ENCODE measurements at regions not wholly inside any gene's neighbourhood (a gene's known extent, or its start where the extent isn't known, plus 50 kb on each side); places are given as distances from the start of the nearest gene placed in this dataset.

DNA sequence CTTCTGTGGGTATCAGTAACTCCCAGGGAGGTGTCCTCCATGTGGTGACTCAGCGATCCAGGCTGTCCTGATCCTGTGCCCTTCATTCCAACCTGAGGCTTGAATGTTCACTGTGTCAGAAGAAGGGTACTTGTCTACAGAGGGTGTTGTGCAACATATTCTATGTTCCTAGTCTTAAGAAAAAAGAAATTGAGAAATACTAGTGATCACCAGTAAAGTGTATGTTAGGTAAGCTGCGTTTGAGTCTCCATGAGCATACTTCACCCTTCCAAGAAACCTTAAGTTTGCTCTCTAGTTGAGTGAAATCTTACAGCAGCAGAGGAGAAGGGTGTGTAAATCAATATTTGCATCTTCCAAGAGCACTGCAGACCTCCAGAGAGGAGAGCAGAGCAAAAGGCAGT lies 122.2 kb upstream of the SLC24A5 start:
- DNase-seq: no peak

GRCh38 chr15:48001393-48002039 lies 119.3 kb upstream of the SLC24A5 start:
- DNase-seq: no peak

DNA sequence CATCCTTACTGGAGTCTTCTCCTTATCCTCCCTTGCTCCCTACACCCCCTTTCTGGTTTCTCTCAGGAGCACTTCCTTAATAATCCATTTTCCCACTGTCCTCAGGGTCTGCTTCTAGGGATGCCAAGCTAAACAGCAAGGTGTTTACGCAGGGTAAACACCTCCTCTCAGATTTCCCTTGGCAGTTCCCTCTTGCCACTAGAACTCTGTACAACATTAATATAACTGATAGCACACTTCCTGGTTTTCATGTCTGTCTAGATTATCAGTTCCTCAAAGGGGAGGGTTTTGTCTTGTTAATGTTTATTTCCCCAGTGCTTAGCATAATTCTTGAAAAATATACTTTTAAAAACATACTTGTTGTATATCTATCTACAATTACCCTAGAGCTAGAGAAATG lies 118.0 kb upstream of the SLC24A5 start:
- no peak for DNase-seq

DNA sequence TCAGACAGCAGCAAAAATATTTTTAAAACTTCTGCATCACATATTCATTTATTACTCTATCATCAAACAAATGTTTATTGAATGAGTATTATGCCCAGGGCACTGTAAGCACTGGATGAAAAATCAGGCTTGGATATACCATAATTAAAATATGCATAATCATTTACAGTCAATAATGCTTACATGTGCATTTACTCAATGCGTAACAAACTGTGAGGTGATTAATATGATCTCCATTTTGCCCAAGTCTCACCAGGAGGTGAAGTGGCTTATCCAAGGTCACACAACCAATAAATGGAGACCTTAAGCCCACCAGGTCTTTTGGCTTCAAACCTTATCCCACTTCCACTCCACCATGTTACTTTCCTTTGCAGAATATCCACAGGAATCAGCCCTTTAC lies 117.3 kb upstream of the SLC24A5 start:
- no peak for DNase-seq

DNA sequence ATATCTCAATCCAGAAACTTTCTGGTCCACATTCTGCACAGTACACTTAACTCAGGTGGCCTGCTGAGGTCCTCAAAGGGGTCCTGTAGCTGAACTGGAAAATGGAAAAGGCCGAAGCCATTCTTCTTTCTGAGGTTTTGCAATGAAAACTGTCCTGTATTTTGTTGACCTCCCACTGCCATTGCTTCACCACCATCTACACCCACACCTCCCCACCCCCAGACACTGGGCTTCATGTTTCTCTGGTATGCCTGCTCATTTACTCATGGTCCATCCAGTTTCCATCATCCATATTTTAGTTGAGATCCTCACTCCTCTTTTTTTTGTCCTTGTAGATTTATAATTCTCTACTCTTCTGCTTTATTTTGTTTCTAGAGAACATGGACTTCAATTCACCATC lies 115.7 kb upstream of the SLC24A5 start:
- no peak for DNase-seq

DNA sequence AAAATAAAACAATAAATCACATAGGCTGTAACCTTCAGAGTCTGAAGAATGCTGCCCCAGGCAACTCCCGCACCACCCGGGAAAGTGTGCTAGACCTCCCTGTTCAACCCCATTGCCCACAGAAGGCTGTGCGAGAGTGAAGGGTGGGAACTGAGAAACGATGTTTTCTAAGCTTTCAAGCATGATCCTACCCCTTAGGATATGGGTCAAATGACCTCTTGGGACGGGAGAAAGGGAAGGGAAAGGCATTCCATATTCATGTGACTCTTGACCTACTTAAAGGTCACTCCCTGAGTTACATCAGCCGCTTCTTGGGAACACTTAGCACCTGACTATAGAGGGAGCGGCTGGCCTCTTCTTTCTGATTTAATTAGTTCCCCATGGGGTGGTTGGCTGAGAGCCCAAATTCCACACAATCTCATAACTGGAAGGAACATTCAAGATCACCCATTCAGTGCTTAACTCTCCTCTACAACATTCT lies 114.7 kb upstream of the SLC24A5 start:
- DNase-seq: no peak

- no peak for DNase-seq
Observed at GRCh38 chr15:48010316-48010715, 110.5 kb upstream of the SLC24A5 start.

DNA sequence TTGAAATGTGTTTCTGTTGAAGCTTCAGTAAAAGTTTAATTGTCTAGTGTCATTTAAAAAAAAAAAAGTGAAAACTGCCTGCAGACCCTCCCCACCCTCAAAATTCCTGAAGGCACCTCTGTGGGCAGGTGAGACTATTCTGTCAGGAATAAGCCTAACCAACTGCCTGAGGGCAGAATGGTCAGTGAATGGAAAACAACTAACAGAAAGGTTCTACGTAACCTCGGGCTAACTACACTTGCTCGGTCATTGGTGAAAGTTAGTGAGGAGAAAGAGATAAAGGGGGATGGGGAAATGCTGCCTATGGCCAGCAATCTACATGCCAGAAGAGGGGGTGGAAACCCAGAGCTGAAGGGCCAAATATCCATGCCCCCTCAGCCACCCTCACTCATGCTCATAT lies 108.6 kb upstream of the SLC24A5 start:
- no peak for DNase-seq

DNA sequence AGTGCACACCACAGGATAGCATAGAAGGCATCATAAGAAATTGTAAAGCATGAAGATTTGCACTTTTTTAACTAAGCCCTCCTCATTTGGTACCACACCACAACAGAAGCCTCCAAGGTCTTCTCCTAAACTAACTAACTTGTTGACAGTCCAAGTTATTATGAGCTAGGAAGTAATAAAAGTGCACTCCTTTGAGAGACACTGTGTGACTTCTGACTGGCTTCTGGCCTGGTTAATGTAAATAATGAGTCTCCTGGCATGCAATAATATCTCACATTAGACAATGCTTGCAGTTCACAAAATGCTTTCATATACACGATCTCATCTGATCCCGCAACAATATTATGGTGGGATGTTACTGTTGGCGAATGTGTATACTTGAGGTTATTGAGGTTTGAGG lies 103.9 kb upstream of the SLC24A5 start:
- DNase-seq: no peak

DNA sequence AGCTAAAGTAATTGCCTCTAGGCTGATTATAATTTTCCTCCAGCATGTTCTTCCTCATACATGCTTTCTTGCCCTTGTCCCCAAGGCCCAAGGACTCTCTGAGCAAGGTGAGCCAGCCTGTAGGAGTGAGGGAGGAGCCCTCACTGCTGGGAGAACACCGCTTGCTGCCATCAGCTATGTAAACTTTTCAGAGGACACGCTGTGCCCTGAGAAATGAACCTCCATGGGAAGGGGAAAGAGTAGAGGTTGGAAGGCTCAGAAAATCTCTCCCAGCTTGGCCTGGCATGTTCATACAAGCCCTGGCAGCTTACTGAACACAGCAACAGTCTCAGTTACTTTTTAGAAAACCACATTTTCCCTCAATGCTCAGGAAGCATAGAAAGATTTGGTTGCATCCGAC lies 103.0 kb upstream of the SLC24A5 start:
- DNase-seq: no peak

DNA sequence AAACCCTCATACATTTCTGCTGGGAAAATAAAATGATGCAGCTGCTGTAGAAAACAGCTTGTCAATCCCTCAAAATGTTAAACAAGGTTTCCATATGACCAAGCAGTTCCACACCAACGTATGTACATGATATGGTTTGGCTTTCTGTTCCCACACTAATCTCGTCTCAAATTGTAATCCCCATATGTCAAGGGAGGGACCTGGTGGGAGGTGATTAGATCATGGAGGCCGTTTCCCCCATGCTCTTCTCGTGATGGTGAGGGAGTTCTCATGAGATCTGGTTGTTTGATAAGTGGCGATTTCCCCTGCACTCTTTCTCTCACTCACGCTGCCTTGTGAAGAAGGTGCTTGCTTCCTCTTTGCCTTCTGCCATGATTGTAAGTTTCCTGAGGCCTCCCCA lies 100.6 kb upstream of the SLC24A5 start:
- DNase-seq: no peak

DNA sequence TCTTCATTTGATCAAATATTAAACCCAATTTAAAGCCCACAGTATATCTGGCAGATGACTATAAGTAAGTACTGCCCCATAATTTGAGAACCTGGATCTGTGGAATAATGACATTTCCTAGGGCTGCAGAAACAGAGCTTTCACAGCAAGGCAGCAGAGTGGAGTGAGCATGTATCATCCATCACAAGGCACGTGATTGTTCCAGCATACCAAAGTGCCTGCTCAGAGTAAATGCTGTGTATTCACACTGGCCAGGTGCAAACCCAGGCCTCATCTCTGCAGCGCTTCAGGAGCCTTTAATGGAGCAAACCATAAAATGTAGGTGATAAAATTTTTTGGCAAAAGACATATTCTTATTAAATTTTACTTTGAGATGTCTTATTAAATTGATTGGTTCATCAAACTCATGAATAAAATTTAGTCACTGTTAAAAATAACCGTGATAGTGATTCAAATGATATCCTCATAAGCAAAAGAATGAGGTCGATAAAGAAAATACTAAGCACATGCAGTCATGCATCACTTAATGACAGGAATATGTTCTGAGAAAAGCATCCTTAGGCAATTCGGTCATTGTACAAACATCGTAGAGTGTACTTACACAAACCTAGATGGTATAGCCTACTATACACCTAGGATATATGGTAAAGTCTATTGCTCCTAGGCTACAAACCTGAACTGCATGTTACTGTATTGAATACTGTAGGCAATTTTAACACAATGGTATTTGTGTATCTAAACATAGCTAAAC lies 99.3 kb upstream of the SLC24A5 start:
- DNase-seq: no peak

DNA sequence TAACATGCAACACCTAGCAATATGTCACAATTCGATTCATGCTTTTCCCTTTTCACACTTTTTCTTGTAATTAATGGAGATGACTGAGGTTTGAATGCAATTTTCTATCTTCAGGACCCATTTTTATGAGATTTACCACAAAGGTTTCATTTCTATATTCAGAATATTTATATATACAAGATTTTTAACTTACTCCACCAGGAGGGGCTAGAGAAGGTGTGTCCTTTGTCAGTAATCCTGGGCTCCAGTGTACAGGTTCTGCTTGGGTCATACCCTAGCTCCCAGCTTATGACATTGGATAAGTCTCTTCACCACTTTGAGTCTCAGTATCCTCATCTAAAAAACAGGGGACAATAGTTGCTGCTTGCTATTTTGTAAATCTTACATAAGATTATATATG lies 95.7 kb upstream of the SLC24A5 start:
- DNase-seq: no peak

- no peak for DNase-seq
Observed at GRCh38 chr15:48028712-48029111, 92.1 kb upstream of the SLC24A5 start.

GRCh38 chr15:48029642-48030041 lies 91.1 kb upstream of the SLC24A5 start:
- DNase-seq: no peak

DNA sequence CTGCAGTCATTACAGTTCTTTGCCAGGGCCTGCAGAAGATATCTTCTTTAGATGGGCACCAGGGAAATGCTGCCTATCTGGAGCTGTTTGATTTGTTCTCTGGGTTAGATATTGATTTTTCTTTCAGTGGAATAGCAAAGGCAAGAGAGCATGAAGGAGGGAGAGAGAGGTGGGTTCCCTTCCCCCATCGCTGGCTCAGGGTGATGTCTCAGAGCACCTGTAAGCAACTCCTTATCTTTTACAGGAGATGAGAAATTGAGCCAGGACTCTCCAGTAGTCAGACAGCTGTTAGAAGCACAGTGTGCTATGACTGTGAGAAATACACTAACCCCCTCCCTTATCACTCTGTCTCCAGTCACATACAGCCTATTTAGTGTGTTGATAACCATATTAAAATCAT lies 89.3 kb upstream of the SLC24A5 start:
- DNase-seq: no peak

DNA sequence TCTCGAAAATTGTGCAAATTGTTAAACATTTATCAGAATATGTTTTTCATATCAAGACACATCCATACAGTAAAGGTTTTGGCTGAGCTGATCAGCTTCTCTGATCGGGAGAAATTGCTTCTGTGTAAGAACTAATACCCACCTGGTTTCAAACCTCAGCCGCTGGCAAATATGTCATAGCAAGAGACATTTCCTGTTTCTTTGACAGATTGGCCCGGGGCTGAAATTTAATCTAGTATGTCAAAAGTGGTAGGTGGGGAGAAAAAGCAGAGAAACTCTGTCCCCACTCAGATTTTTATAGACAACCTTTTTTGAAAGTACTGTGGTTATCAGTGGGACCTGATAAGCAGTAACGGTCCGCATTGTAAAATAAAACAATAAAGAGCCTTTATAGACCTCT lies 88.8 kb upstream of the SLC24A5 start:
- DNase-seq: no peak

DNA sequence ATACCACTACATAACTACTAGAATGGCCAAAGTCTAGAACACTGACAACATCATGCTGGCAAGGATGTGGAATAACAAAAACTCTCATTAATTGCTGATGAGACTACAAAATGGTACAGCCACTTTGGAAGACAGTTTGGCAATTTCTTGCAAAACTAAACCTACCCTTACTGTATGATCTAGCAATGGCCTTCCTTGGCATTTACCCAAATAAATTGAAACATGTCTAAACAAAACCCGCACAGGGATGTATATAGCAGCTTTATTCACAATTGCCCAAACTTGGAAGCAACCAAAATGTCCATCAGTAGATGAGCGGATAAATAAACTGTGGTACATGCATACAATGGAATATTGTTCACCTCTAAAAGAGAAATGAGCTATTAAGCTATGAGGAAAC lies 87.9 kb upstream of the SLC24A5 start:
- DNase-seq: no peak

DNA sequence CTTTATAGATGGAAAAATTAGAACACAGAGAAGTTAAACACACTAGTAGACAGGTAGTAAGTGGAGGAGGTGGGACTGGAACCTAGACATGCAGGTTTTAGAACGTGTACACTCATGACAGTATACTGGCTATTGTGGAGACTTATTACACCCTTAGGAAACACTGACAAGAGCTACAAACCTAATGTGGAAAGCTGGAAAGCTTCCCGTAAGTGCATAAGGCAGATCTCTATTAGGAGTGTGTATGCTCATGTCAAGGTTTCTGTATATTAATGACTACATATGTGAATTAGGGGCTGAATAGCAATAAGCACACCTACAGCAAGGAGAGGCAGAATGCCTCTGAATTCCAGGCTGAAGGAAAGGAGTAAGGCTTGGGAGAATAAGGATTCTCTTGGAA lies 82.6 kb upstream of the SLC24A5 start:
- no peak for DNase-seq

DNA sequence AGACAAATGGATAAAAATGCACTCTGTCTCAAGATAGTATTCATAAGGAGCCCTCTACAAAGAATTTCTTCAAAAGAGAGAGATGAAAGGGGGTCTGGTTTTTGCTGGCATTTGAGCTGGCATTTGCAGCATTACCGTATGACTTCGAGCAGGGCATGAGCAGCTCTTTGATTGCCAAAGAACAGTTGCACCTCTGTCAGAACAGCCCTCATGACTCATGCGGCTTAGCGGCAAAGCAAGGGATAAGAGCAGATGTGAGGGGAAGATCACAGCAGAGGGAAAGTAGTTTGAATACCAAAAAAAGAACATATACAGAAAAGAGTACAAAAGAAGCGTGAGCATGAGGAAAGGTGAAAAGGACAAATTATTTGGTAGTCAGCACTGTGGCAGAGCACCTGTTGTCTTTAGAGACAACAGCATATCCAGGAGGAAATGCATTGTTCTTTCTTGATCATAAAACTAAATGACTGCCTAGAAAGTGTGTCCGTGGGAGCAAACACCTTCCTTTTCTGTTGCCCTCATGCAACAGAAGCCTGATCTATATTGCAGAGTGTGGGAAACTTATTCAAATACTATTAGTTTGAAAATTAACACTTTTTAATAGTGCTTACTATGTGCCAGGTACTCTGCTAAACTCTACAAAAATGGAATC lies 80.5 kb upstream of the SLC24A5 start:
- no peak for DNase-seq

GRCh38 chr15:48041454-48041853 lies 79.3 kb upstream of the SLC24A5 start:
- DNase-seq: no peak

DNA sequence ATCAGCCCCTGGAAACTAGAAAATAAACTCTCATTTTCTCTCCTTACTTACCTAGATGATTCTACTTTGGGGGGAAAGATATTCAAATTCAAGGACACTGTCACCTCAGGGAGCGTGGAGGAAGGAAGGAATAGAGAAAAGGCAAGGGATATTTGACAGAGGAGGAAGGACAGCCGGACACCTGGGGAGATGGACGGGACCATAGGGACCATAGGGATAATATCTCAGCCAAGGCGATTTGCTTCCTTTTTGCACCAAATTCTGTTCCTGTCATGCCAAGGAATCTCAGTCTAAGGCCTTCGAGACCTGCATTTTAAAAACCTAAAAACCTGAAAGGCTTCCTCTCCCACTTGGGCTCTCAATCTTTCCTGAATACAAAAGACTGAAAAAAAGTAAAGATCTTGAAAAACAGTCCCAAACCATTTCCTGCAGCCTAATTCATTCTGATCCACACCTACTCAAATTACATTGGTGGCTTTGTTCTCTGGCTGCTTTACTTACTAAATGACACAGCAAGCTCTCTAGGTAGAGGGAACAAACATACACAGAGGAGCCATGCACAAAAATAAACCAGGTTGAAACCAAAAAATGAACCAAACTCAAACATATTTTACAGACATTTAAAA lies 73.9 kb upstream of the SLC24A5 start:
- DNase-seq: no peak

- no peak for DNase-seq
Observed at GRCh38 chr15:48049736-48050135, 71.1 kb upstream of the SLC24A5 start.

DNA sequence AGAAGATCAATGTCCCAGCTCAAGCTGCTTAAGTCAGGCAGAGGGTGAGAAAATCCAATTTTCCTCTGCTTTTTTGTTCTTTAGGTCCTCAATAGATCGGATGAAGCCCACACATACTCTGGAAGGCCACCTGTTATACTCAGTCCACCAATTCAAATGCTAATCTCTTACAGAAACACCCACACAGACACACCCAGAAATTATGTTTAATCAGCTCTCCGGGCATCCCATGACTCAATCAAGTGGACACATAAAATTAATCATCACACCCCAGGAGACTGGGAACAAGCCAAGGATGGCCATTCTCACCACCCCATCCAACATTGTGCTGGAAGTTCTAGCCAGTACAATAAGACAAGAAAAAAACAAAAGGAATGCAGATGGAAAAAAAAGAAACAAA lies 67.8 kb upstream of the SLC24A5 start:
- no peak for DNase-seq

Data from CD4-positive, alpha-beta T cell treated with Interleukin-4 for 4 hours (primary cell).